GM21390 (cell line): ENCODE measurements at regions not wholly inside any gene's neighbourhood (a gene's known extent, or its start where the extent isn't known, plus 50 kb on each side); places are given as distances from the start of the nearest gene placed in this dataset.
A peak's percentile ranks its signal among the peaks of the same experiment; 100 is the strongest.

Experiments
- ATAC-seq: cut with Tn5 transposase; IDR thresholded peaks from one replicate; pipeline ENCODE4 v1.9.1; 2021; ENCODE audit not compliant: unreplicated experiment

DNA sequence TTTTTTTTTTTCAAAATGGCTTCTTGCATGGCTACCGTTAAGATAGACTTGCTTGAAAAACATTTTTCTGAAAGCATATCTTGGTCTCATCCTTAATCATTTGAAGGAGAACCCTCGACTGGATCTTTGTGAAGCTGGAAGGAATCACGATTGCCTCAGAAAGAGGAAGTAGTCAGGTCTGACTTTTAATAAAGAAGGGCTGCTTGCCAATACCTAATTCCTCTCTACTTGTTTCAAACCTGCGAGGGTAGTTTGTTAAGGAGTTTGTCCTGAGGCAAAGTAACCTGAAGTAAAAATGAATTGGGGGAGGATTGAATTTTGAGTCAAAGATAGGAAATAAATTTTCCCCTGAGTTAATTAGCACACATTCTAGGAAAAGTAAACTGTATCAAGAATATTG is 288.1 kb upstream of the MAP3K7 start:
- ATAC-seq, result no peak

DNA sequence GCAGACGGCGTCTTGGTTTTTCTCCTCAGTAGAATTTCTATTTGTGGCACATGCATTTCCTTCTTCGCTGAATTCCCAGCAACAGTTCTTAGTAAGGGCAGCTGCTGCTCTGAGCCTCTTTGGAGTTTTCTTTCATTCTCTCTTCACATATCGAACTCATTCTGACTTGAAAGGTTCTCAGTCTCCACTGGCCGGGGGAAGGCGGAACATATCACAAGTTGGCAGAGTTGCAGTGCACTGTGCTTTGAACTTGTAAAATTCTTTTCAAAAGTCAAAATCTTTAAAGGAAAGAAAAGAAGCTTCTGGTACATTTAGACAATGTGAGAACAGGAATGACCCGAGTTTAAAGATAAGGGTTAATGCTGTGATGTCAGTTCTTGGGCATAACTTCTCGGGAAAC is 286.1 kb upstream of the MAP3K7 start:
- ATAC-seq, result no peak

DNA sequence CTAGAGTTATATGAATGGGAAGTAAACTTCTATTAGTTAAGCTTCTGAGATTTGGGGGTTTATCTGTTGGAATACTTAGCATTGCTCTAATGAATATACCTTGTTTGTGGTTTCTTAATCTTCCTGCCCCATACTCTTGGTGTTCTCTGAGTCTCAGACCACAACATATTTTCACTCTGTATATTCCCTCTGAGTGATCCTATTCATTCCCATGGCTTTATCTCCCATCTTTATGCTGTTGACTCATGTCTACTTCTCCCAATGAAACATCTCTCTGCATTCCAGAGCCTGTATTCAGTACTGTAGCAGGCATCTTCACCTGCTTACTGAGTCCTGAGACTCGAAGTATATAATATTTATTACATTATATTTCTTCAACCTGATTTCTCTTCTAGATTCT is 283.7 kb upstream of the MAP3K7 start:
- ATAC-seq, result no peak

DNA sequence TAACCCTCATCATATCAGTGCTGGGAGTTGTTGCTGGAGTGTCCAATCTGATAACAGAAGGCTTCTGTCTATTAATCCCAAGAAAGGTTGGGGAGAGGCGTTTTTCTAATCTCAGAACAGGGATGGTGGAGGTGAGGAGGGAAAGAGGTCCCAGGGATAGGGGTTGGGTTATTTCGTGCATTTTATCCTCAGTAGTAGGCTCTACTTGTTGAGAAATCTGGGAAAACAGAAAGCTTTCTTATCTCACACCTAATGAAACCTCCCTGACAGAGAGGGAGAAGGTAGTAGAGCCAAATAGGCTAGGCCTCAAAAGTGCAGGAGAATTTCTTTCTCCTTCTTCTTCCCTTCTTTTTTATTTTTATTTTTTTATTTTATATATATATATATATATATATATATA is 281.8 kb upstream of the MAP3K7 start:
- ATAC-seq, result no peak

DNA sequence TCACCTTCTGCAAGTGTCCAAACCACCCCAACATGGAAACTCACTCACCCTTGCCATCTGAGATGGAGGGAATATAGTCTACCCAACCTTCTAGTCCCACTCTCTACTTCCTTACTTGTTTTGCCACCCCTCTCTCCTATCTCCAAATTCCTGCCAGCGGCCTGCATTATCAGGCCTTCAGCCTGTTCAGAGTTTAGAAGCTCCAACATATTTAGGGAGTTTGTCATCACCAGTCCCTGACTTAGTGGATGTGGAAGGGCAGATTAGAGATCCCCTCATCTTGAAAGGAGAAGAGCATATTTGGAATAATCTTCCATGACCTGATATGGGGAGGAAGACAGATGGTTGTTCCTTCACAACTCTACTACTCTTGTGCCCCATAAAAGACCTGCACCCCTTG is 281.4 kb upstream of the MAP3K7 start:
- no peak for ATAC-seq

DNA sequence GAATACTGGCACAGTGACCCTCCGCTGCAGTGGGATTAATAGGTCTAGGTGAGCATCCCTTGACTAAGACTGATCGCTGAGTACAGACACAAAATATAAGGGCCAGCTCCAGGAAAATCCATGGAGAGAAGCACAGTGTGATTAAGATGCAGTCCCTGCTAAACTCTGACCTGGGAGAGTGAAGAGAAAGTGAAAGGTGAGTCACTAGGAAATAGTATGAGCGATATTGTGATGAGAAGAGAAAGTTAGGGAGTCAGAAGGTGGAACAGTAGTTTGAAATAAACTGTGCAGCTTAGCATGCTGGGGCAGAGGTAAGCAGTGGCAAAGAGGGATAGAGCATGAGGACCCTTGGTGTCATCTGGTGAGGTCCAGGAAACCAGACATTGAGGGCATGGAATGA is 278.6 kb upstream of the MAP3K7 start:
- ATAC-seq, result peak; percentile 57

DNA sequence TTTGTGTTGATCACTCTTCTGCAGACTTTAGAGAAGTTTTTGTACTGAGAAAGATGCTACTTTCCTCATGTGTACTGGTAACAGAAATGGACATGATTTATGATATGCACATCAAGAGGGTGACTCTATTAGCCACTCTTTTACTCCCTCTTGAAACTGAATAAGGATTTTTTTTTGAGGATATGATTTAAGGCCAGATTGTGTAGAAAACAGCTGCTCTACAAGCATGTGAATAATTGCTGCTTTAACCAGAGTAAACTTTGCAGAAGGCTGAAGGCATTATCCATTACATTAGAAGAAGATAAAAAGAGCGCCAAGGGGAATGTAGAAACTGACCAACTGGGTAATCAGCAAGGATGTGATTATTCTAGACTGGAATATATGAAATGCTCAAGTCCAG is 276.2 kb upstream of the MAP3K7 start:
- no peak for ATAC-seq

DNA sequence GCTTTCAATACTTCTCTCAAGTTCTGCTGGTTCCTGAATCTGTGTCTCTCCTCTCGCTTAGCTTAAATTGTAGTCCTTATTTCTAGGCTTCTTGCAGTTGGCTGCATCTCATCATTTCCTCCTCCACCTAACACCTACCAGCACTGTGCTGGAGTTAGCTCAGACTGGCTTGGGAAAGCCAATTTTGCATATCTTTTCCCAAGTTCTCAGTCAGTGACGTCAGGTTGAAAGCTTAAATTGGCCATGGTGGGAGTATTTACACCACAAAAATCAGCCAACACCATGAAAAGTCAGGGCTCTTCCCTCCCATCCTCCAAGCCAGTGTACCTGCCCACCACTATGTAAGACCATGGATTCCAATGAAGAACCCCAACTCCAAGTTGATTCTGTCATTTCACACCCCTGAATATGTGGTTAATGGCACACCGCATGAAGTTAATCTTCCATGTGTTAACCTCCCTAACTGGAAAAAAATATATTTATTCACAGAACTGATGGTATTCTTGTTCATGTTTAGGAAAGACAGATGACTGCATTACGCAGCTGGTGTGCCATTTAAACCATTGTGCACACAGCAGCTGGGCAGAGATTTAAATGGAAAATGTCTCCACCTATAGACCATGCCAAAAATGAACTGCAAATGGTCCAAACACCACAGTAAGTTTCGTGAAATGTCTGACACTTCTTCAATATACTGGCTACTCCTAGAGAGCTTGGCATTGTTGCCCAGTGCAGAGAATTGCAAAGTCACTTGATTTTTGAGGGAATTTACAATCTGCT is 274.1 kb upstream of the MAP3K7 start:
- no peak for ATAC-seq

DNA sequence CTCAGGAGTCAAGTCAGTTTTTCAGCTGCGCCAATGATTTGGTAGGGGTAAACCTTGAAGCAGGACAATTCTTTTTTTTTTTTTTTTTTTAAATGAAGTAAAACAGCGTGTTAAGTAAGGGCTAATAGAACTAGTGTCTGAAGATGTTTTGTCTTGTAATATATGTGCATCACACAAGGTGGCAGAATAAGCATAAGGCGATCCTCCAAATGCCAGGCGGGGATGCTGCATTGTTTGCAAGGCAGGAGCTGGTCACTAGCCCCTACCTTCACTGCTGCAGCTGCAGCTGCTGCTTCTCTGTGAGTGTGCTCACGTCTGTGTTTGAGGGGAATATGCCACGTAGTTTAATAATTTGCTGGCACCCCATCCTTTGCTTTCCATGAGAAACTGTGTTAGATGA is 272.7 kb upstream of the MAP3K7 start:
- no peak for ATAC-seq

DNA sequence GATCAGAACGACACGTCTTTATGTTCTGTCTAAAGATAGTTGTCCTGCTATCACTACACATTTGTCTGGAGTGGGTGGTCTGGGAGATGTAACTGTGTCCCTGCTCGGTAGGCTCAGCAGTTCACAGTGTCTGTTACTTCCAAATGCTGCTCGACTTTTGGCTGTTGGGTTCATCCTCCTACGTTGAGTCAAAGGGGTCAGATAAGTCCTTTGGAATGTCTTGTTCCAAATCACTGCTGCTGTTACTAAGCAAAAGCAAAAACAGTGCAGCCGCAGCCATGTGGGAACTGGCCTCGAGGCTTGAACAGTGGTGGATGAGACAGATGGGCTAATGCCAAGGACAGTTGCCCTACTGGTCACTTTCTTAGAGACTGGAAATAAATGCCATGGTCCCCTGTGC is 272.2 kb upstream of the MAP3K7 start:
- ATAC-seq, result no peak

DNA sequence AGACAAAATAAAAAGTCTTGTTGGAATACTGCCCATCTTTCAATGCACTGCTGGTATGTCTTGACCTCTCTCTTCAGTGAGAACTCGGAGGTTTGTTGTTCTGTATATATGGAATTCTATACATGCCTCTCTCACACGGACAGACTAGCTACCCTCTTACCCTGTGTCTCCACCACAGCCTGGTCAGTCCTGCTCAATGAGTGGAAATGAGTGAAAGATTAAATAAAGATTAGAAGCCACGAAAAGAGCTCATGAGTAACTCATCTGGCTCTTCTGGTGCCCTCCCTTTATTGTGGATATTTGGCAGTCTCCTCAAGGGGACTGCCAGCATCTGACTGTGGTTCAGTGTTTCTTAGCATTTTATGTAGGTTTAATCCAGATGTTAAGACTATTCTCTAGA is 262.8 kb upstream of the MAP3K7 start:
- ATAC-seq, result no peak

DNA sequence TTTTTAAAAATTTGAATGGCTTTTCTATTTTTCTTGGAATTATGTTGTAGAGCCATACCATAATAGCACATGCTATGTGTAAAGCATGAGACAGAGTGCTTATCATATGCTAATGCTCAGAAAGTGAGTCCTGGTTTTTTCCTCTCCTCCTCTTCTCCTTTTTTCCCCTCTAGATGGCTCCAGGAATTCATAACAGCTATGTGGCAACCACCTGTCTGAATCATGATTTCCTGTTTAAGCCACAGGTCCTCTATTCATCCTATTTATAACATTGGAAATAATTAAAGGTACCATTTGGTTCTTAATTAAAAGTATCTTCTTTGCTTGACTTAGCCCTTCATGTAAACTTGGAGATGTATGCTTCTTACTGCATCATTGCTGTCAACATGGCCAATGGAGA is 260.0 kb upstream of the MAP3K7 start:
- ATAC-seq, result no peak

DNA sequence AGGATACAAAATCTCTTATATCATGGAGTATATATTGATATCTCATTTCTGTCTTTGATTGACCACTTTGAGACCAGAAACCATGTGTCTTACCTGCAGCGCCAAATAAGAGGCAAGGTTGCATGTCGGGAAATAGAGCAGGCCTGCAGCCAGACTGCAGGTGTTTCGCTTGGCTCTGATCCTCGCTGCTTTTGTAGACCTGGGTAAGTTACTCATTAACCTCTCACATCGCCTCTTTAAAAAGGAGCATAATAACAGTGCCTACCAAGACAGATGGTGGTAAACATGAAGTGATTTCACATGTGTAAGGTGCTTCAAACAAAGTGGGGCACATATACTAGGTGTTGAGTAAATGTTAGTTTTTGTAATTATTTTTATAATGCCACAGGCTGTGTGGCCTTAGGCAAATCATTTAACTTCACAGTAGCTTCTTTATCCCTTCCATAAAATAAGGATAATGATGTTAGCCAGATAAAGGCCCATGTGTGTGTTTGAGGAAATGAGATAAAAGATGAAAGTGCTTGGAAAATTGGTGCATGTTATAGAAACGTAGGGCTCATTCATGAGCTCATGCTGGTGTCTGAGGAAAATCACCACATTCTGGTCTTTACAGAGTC is 248.8 kb upstream of the MAP3K7 start:
- no peak for ATAC-seq

DNA sequence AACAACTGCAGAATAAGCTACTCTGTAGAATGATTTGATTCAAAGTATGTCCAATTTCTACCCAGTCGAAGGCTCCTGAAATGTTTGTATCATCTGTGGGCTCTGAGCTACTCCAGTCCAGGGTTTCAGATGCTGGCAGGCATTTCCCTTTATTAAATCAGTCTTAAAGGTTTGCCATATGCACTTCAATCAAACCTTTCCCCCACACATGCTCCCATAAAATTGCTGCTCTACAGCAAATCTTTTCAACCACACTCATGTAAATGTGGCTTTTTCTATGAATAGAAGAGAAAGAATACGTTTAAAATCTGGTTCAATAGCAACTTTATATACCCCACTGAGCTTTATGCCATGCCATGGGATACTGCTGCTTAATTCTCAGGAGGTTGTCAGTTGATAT is 242.4 kb upstream of the MAP3K7 start:
- ATAC-seq, result no peak

DNA sequence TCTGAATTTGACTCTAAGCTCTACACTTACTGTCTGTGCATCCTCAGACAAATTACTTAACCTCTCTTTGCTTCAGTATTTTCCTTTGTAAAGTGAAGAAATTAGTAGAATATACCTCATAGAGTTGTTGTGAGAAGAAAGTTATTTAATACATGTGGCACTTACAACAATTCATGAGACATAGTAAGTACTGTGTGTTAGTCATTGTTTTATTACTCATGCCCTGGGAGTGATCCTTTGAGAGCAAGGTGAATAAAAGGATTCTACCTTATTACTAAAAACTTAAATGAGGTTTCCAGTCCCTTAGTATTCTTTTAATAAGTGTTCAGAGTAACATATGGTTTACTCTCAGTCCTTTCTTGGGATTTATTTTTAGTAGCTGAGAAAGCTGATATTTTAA is 233.6 kb upstream of the MAP3K7 start:
- ATAC-seq, result no peak

DNA sequence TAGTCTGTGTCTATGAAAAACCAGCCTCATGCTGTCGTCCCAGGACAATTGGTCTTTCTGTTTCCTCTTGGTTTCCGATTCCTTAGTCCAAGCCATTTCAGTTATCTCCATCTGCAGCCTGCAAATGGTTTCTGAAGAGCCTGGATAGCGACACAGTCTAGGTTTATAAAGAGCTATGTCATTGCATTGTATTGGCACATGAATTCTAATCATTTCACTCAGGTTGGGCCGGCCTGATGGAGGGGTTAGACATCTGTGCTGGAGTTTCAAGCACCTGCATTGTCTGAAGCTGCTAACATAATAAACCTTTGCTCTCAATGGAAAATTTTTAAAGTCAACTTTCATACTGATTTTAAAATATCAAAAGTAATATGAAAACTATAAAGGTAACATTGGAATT is 232.6 kb upstream of the MAP3K7 start:
- ATAC-seq, result no peak

DNA sequence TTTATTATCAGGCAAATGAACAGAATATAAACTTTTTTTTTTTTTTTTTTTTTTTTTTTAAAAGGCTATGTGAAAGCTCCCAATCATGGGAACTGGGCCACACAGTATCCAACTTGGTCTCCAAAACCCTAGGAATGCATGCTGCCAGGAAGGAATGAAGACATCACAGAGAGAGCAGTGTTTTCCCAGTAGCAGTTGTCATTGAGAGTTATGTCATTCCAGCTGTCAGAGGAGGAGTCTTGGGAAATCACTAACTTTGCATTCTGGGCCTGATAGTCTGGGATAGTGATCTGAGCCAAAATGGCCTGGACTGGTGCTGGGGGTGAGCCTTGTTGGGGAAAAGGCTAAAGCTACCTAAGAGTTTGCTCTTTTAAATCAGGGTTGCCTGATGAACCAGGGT is 231.3 kb upstream of the MAP3K7 start:
- ATAC-seq, result no peak

DNA sequence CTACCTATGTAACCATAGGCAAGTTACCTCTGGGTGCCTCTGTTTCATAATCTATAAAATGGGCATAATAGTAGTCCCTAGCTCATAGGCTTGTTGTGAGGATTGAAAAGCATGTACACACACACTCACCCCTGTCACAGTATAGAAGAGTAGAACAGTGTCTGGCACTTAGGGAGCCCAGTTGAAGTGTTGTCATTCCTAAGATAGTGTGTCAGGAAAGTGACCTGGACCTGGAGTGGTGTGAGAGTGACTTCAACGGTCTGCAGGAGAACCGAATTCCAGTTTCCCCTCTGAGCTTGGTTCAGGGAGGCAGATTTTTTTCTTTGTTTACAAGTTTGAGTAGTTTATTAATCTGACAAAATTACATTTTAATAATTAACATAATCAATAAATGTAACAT is 229.9 kb upstream of the MAP3K7 start:
- ATAC-seq, result no peak

DNA sequence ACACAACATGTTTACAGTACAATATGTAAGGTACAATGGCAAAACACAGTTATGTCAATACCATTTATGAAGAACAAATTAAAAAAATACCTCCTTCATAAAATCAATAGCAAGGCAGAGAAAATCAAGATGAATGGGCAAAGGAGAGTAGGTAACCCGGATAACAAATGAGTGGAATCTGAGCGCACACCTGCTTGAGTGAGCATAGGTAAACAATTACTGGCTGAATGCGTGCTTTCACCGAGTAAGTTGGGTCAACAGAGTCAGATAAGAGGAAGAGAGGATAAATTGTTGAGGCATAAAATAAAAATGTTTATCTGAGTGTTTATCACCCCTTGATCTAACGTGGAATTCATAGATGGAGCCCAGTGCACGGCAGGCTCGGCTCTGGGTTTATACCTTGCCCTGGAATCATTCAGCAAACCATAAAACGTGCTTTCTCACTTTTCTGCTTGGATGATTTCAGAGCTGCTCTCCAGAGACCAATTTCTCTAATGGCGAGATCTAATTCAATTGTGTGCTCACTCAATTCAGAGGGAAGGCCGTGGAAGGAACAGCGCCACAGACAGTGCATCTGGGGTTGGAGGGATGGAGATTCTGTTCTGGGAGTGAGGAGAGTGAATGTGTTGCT is 224.8 kb upstream of the MAP3K7 start:
- ATAC-seq, result no peak

DNA sequence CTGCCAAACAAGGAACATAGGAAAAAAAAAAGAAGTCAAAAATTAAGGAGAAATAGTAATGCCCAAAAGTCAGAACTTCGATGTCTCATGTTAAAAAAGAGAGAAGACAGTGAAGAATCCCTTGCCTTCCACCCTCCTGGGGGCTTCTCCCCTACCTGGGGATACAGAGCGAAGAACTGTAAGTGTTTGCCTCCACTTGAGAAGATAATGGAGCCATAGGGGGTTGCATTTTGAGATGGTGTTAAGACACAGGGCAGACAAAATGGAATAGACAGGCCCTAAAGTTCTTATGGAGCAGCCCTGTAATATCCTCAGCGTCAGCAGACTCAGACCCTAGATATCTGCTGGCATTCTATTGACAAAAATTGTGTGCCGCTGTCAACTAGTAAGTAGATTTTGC is 222.2 kb upstream of the MAP3K7 start:
- ATAC-seq, result no peak

DNA sequence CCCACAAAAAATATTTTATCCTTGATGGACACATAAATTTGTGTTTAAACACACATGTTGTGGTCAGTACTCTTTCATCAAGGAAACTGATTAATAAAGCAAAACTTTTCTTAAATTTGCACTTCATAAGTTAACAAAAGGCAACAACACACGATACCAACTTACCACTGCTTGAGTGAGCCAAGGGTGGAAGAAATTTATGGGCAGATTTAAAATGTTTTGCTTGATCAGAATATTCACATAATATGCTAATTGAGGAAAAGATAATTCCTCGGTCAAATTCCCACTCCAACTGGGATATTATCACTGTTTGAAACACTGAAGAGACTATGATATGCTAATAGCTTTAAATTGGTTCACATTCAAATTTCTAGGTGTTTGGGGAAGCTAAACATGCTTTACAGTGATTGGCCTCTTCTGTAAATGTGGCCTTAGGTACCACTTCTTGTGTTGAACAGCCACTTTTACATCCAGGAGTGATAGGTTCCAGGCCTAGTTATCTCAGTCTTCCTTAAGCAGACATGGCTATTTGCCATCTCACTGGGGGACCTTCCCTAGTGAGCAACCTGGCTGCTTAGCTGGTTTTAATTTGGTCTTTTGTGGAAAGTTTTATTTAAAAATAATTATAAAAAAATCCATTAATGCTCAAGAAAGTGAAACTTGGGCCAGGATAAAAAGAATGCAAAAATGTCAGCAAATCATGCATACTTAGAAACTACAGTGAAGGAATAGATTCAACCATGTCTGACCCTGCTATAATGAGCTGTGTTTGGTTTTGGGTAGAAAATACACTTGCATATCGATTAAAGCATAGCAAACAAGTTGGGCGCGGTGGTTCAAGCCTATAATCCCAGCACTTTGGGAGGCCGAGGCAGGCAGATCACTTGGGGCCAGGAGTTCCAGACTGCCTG is 221.2 kb upstream of the MAP3K7 start:
- no peak for ATAC-seq
